Fibroblast of lung (primary cell): ENCODE measurements at regions not wholly inside any gene's neighbourhood (a gene's known extent, or its start where the extent isn't known, plus 50 kb on each side); places are given as distances from the start of the nearest gene placed in this dataset.

Experiments
- DNase-seq, 2 donors: peaks; one replicate each; pipeline versions ENCODE4 v3.0.0 to v3.0.0-alpha.2; 2010; ENCODE audit warnings: low read depth in 2 of 2
- H2AFZ ChIP-seq: 2 replicates; pipeline ENCODE4 v1.5.1; 2012; ENCODE audit warnings: low read length, control low read depth, inconsistent platforms
- H3K27ac ChIP-seq: 2 replicates; pipeline ENCODE4 v1.5.1; 2011; ENCODE audit warnings: low read length, control low read depth; ENCODE audit not compliant: insufficient read depth
- H3K27me3 ChIP-seq: 2 replicates; pipeline ENCODE4 v1.5.1; 2011; ENCODE audit warnings: mild to moderate bottlenecking, low read length; ENCODE audit not compliant: control insufficient read depth, insufficient read depth
- H3K36me3 ChIP-seq: 2 replicates; pipeline ENCODE4 v1.5.1; 2011; ENCODE audit warnings: low read length; ENCODE audit not compliant: control insufficient read depth, insufficient read depth
- H3K4me1 ChIP-seq: 2 replicates; pipeline ENCODE4 v1.5.1; 2011; ENCODE audit warnings: low read length; ENCODE audit not compliant: control insufficient read depth, insufficient read depth; ENCODE audit errors: extremely low read depth
- H3K4me2 ChIP-seq: 2 replicates; pipeline ENCODE4 v1.5.1; 2011; ENCODE audit warnings: low read length, control low read depth; ENCODE audit not compliant: insufficient read depth; ENCODE audit errors: extremely low read depth
- H3K4me3 ChIP-seq, 4 experiments: fragments of 200-600 bp in 1 of 4; sonication (generic) in 1 of 4; replicated peaks in 1 of 4; 2 replicates each; pipeline ENCODE4 v1.5.1; 2011 to 2016; ENCODE audit warnings: low read length in 4 of 4, low read depth in 3 of 4, mild to moderate bottlenecking in 3 of 4, control low read depth in 2 of 4, inconsistent platforms in 1 of 4, mixed read lengths in 1 of 4; ENCODE audit not compliant: insufficient read depth in 1 of 4; ENCODE audit errors: control extremely low read depth in 1 of 4
- H3K79me2 ChIP-seq: 2 replicates; pipeline ENCODE4 v1.5.1; 2012; ENCODE audit warnings: mild to moderate bottlenecking, low read length, inconsistent platforms; ENCODE audit not compliant: control insufficient read depth, insufficient read depth
- H3K9ac ChIP-seq: 2 replicates; pipeline ENCODE4 v1.5.1; 2011; ENCODE audit warnings: mild to moderate bottlenecking, low read length, control low read depth; ENCODE audit not compliant: insufficient read depth
- H3K9me3 ChIP-seq: 2 replicates; pipeline ENCODE4 v1.5.1; 2012; ENCODE audit warnings: low read depth, low read length; ENCODE audit not compliant: control insufficient read depth, insufficient read depth
- H4K20me1 ChIP-seq: 2 replicates; pipeline ENCODE4 v1.5.1; 2011; ENCODE audit warnings: low read length; ENCODE audit not compliant: control insufficient read depth, insufficient read depth; ENCODE audit errors: extremely low read depth
- EZH2 ChIP-seq: IDR thresholded peaks from 2 replicates; pipeline ENCODE4 v1.5.1; 2012; ENCODE audit warnings: low read length, control low read depth, mild to moderate bottlenecking; ENCODE audit errors: missing control alignments
- TF ChIP-seq, protein P1 (sequence below), 2 donors: IDR thresholded peaks in 1 of 2; conservative IDR thresholded peaks in 1 of 2; 1 replicate in 1 of 2; 2 replicates in 1 of 2; pipeline ENCODE4 v1.5.1; 2011 to 2012; ENCODE audit warnings: low read length in 2 of 2, control low read depth in 1 of 2, inconsistent platforms in 1 of 2, low read depth in 1 of 2, mild to moderate bottlenecking in 1 of 2

DNA sequence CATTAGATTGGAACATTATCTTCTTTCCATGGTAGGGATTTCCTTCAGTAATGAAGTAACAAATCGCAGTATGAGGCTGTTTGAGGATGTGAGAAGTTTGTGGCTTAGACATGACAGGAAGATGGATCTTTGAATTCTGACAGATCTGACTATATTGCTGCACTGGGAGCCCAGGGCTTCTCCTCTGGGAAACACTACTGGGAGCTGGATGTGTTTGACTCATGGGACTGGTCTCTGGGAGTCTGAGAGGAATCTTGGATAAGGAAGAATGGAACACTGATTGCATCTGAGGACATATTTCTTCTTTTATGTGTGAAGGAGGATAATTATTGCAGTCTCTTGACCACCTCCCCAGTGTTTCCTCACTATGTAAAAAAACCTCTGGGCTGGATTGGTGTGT is 77.2 kb upstream of the ST6GAL2 start:
- DNase-seq, result peak in 1 of 2 donors; percentile 63
- no peaks in the 10 kb centered on the region for H3K79me2 ChIP-seq
- H4K20me1 ChIP-seq, result no peaks in the 10 kb centered on the region
- TF ChIP-seq EZH2, result no peak
- TF ChIP-seq, protein P1, sequence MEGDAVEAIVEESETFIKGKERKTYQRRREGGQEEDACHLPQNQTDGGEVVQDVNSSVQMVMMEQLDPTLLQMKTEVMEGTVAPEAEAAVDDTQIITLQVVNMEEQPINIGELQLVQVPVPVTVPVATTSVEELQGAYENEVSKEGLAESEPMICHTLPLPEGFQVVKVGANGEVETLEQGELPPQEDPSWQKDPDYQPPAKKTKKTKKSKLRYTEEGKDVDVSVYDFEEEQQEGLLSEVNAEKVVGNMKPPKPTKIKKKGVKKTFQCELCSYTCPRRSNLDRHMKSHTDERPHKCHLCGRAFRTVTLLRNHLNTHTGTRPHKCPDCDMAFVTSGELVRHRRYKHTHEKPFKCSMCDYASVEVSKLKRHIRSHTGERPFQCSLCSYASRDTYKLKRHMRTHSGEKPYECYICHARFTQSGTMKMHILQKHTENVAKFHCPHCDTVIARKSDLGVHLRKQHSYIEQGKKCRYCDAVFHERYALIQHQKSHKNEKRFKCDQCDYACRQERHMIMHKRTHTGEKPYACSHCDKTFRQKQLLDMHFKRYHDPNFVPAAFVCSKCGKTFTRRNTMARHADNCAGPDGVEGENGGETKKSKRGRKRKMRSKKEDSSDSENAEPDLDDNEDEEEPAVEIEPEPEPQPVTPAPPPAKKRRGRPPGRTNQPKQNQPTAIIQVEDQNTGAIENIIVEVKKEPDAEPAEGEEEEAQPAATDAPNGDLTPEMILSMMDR (conservative IDR thresholded peaks at IDR 0.05 in 1 of 2, IDR thresholded peaks at IDR 0.05 in 1 of 2; ENCODE audit: low read depth in 1 of 2, low read length in 2 of 2), result no peak
- no peaks in the 10 kb centered on the region for H3K9me3 ChIP-seq
- H3K4me3 ChIP-seq, result no peak overlapping the region
- H3K9ac ChIP-seq, result no peak overlapping the region
- no peaks in the 10 kb centered on the region for H3K36me3 ChIP-seq
- H3K4me2 ChIP-seq, result no peak overlapping the region
- no peak overlapping the region for H2AFZ ChIP-seq
- no peaks in the 10 kb centered on the region for H3K27me3 ChIP-seq
- no peak overlapping the region for H3K27ac ChIP-seq
- H3K4me1 ChIP-seq, result no peaks in the 10 kb centered on the region

DNA sequence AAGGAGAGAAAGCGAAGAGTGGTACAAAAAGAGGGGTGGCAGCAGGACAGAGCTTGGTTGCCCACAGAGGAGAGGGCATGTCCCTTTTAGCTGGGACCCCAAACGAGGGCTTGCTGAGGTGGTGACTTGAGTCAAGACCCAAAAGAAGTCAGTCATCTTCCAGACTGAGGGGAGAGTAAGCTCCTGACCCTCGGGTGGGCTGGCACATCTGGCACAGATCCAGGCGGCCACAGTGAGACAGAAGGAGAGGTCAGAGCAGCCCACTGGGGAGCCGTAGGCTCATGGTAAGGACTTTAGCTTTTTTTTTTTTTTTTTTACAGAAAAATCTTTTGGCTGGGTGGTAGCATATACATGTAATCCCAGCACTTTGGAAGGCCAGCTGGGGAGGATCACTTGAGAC is 77.9 kb upstream of the ST6GAL2 start:
- Histone ChIP-seq H3K4me3 (no peak overlapping the region), H3K27ac (no peak overlapping the region), H4K20me1 (no peaks in the 10 kb centered on the region), H3K27me3 (no peaks in the 10 kb centered on the region), H2AFZ (no peak overlapping the region), H3K4me2 (no peak overlapping the region), H3K9me3 (no peaks in the 10 kb centered on the region), H3K36me3 (no peaks in the 10 kb centered on the region), H3K79me2 (no peaks in the 10 kb centered on the region), H3K4me1 (no peaks in the 10 kb centered on the region), H3K9ac (no peak overlapping the region)
- TF ChIP-seq, protein P1 (conservative IDR thresholded peaks at IDR 0.05 in 1 of 2, IDR thresholded peaks at IDR 0.05 in 1 of 2; ENCODE audit: low read depth in 1 of 2, low read length in 2 of 2), result no peak
- no peak for TF ChIP-seq EZH2
- DNase-seq, result no peak

DNA sequence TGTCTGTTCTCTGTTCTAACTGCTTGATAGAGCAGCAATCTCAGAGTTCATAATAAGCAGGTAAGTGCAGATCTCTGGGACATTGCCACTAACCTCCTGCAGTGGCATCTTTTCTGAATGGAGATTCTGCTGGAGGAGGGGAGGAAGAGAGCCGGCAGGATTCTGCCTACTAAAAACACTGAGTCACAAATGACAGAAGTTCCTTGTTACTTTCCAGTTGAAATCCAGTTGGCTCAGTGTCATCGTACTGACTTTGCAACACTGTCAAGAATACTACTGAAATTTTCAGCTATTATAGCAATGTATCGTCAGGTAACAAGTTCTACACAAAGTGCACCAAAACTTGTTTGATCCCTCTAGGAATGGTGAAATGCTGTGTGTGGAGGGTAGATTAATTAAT is 79.6 kb upstream of the ST6GAL2 start:
- no peaks in the 10 kb centered on the region for H3K79me2 ChIP-seq
- no peak for DNase-seq
- no peak overlapping the region for H2AFZ ChIP-seq
- TF ChIP-seq, protein P1 (conservative IDR thresholded peaks at IDR 0.05 in 1 of 2, IDR thresholded peaks at IDR 0.05 in 1 of 2; ENCODE audit: low read depth in 1 of 2, low read length in 2 of 2), result no peak
- no peak for TF ChIP-seq EZH2
- H3K9ac ChIP-seq, result no peak overlapping the region
- no peak overlapping the region for H3K4me3 ChIP-seq
- no peak overlapping the region for H3K27ac ChIP-seq
- no peak overlapping the region for H3K4me2 ChIP-seq
- H3K9me3 ChIP-seq, result no peaks in the 10 kb centered on the region
- H3K27me3 ChIP-seq, result no peaks in the 10 kb centered on the region
- no peaks in the 10 kb centered on the region for H3K36me3 ChIP-seq
- no peaks in the 10 kb centered on the region for H4K20me1 ChIP-seq
- H3K4me1 ChIP-seq, result no peaks in the 10 kb centered on the region
